GM12872 (cell line): ENCODE measurements at regions not wholly inside any gene's neighbourhood (a gene's known extent, or its start where the extent isn't known, plus 50 kb on each side); places are given as distances from the start of the nearest gene placed in this dataset.

ENCODE experiments used
- CTCF ChIP-seq: IDR thresholded peaks from 3 replicates; pipeline ENCODE4 v1.5.1; 2011; ENCODE audit warnings: low read depth, mild to moderate bottlenecking, low read length, moderate library complexity; ENCODE audit not compliant: insufficient read depth

- TF ChIP-seq CTCF: no peak
These were observed 369.6 kb downstream of the FBXO15 start for GRCh38 chr18:73778032-73778359.

GRCh38 chr18:73777356-73778031, 370.1 kb downstream of the FBXO15 start:
- TF ChIP-seq CTCF: no peak

GRCh38 chr18:73774811-73775509, 372.7 kb downstream of the FBXO15 start:
- no peak for TF ChIP-seq CTCF

- TF ChIP-seq CTCF: no peak
These were observed 379.6 kb downstream of the FBXO15 start for GRCh38 chr18:73768043-73768442.

GRCh38 chr18:73766910-73767515, 380.6 kb downstream of the FBXO15 start:
- no peak for TF ChIP-seq CTCF

- TF ChIP-seq CTCF: no peak
These were observed 389.2 kb downstream of the FBXO15 start for GRCh38 chr18:73758446-73758845.

- TF ChIP-seq CTCF: no peak
These were observed 391.2 kb downstream of the FBXO15 start for GRCh38 chr18:73756256-73757091.
